ENCODE measurements at regions not wholly inside any gene's neighbourhood (a gene's known extent, or its start where the extent isn't known, plus 50 kb on each side); places are given as distances from the start of the nearest gene placed in this dataset.

DNA sequence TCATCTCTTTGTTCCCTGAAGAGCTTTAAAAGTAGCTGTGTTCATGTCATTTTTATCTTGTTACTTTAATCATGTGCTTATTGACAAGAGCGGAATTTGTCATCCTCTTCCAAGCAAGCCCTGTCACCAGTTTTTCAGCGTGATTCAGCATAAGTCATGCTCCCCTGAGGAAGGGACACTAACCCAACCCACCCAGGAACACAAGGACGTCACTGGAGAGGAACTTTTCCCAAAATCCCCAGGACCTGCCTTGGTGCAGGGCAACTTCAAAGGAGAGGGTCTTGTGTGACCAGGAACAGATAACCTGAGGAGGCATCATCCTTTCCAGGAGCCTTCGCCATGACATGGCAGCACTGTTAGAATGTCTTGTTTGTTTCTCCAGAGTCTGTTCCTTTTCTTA is 107.1 kb upstream of the DIO3 start:
- TF ChIP-seq, protein P1, sequence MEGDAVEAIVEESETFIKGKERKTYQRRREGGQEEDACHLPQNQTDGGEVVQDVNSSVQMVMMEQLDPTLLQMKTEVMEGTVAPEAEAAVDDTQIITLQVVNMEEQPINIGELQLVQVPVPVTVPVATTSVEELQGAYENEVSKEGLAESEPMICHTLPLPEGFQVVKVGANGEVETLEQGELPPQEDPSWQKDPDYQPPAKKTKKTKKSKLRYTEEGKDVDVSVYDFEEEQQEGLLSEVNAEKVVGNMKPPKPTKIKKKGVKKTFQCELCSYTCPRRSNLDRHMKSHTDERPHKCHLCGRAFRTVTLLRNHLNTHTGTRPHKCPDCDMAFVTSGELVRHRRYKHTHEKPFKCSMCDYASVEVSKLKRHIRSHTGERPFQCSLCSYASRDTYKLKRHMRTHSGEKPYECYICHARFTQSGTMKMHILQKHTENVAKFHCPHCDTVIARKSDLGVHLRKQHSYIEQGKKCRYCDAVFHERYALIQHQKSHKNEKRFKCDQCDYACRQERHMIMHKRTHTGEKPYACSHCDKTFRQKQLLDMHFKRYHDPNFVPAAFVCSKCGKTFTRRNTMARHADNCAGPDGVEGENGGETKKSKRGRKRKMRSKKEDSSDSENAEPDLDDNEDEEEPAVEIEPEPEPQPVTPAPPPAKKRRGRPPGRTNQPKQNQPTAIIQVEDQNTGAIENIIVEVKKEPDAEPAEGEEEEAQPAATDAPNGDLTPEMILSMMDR (conservative IDR thresholded peaks at IDR 0.05; ENCODE audit: low read length) = no peak
- no peak for TF ChIP-seq EZH2phosphoT487 (IDR thresholded peaks at IDR 0.05; ENCODE audit: borderline replicate concordance, low read depth, low read length)

Data from OCI-LY7 (cell line).